HG02588 (cell line): ENCODE measurements at regions not wholly inside any gene's neighbourhood (a gene's known extent, or its start where the extent isn't known, plus 50 kb on each side); places are given as distances from the start of the nearest gene placed in this dataset.
"Not testable (repeated sequence)": the region's sequence is repeated elsewhere in the genome, so short reads cannot be mapped to it uniquely, and the experiment has no call there.

Experiments
- ATAC-seq: cut with Tn5 transposase; IDR thresholded peaks from one replicate; pipeline ENCODE4 v1.9.1; 2021; ENCODE audit warnings: mild to moderate bottlenecking, moderate library complexity; ENCODE audit not compliant: unreplicated experiment

DNA sequence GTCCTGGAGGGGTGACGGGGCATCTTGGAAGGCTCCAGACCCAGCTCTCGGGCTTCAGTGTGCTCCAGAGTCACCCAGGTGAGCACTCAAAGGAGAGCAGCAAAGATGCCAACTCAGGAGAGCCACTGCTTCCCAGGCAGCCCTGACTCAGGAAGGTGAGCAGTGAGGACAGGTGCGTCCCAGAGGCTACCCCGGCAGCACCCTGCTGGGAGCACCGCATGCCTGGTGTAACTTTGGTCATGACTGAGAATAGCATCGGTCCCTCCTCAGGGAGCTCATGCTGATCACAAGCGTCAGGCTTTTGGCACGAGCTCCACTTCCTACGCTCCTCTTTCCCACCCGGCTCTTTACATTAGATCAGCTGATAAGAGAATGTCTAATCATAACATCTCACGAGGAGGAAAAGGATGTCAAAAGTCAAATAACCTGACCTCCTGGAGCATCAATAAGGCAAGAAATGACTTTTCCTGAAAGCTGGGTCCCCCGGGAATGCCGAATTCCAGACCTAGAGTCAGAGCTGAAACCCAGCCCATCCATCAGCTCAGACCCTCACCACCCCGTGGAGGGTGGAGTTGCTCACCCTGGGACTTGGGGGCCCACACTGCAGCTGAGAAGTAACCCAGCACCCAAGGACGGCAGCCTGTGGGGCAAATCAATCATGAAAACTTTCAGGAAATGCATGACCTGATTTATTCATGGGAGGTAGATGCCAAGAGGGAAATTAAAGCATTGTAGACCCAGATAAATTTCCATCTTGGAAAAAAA, 248.8 kb downstream of the ACKR3 start:
- no peak for ATAC-seq

DNA sequence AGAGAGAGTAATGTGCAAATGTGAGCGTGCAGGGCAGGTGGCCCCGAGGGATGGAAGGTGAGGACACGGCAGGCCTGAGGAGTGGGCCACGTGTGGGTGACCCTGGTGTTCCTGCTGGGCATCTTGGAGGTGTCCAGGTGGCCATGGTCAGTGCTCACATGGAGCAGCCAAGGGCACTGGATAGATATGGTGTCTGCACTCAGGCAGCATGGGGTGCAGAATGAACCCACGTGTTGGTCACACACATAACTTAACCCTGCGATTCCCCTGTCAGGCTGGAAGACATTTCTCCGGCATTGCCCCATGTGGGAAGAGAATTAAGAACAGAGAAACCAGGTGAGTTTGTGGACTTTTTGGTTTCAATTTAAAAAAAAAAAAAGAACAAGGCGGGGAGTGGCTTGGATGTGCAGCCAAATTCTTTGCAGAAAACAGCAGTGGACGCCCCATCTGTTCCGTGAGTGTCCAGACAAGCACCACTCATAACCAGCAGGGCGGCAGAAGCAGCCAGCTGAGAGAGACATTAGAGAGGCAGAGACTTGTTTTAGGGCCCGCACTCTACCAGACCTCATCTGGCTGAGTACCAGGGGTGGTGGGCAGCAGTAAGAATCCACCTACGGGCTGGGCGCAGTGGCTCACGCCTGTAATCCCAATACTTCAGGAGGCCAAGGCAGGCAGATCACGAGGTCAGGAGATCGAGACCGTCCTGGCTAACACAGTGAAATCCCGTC, 249.8 kb downstream of the ACKR3 start:
- ATAC-seq: no peak

DNA sequence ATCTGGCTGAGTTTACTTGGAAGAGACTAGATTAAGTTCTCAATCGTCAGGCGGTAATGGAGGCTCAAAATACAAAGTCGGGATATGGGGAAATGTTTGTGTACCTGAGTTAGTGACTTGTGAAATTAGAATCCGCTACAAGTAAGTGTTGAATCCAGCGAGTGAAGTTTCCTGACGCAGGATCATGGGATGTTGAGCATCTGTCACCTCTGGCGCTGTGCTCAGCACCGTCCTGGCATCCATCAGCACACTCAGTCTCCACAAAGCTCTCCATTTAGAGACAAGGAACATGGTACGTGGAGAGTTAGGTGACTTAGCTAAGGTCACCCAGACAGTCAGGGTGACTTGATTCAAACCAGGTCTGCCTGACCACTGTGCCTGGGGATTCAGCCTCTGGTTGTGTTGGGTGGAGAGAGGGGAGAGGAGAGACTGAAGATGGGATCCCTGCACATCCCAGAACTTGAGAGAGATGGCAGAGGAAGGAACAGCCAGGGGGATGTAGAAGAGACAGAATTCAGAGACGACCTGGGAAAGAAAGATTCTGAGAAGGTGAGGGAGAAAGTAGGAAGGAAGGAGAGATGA, 251.2 kb downstream of the ACKR3 start:
- no peak for ATAC-seq

DNA sequence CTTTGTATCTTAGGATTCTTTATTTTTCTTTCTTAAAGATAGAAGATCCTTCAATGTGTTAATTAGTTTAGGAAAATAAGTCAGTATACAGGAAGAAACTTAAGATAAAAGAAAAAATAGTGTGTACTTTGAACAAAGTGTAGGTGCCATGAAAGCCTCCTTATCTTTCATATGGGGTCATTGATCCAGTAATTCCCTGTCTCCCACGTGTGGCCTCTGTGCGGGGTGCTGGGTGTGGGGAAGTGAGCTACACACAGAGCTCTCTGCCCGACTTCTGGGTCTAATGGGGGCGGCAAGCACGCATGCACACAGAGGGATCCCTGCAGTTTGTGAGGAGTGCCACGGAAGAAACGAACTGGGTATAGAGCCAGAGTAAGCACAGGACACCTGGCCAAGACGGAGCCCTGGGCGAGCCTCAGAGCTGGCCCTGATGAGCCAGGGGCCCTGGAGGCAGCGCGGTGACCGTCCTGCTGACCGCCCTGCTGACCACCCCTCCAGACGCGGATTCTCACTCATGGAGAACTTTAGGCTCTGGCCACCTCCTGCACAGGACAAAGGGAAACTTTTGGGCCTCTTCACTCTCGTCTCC, 253.5 kb downstream of the ACKR3 start:
- ATAC-seq: no peak

DNA sequence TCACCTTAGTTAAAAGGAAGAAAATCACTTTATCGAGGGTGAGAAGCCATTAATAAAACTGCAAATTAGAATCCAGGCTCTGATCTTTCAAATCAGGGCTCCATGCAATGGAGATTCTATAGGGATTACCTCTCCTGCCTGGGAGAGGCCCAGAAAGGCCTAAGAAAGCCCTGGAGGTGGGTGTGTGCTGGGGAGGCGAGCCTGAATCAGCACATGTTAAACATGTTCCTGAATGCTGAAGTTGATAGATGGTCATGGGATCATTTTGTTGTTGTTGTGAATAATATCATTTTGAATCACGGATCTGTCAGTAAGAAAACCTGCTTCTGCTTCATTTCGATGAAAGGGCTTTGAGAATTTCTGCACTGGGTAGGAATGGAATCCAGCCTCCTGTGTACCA, 254.3 kb downstream of the ACKR3 start:
- ATAC-seq: no peak

DNA sequence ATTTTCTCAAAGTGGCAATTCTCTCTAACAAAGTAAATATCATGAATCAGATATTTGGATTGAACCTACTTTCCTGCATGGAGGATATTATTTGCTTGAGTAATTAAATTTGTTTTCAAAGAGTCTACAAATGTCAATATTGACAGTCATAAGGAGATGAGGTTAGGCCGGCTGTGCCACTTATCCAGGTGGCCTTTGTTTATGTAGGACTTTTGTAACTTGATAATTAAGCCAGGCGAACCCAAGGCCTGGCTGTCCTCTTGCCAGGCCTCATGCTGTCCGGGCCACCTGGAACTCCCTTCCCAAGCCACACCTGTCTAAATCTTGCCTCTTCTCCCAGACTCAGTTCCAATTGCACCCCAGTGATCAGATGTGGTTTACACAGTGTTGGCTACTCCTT, 255.2 kb downstream of the ACKR3 start:
- ATAC-seq: no peak

DNA sequence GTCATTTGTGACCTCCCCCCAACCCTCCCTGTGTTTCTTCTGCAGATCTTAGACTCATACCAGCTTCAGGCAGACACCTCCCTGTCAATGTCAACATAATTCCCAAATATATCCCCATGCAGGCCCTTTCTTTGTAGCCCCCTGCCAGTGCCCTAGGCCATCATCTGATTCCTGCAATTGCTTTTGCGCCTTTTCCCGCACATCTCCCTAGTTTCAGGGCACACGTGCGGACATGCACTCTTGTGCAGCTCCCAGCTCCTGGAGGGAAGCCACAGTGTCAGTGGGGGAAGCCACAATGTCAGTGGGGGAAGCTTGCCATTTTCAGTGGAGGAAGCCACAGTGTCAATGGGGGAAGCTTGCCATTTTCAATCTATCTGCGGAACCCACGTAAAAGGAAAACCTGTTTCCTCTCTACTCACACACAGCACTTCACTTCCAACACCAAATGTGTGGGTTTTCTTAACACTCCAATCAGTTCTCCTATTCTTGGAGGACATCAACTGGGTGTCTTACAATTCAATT, 256.4 kb downstream of the ACKR3 start:
- ATAC-seq: no peak

DNA sequence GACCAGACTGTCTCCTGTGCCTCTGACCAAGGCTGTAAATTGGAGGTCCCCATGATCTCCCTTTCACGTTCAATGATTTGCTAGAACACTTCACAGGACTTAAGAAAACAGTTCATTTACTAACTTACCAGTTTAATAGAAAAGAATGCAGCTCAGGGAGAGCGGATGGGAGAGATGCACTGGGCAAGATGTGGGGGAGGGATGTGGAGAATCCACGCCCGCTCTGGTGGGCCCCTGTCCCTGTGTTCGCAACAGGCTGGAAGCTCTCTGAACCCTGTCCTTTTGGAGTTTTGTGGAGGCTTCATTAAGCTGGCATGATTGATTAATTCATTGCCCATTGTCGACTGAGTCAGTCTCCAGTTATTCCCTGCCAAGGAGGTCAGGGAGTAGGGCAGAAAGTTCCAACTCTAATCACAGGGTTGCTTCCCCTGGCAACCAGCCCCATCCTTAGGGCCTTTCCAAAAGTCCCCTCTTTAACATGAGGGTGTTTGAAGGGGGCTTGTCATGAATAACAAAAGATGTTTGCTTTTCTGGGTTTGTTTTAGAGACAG, 257.1 kb downstream of the ACKR3 start:
- no peak for ATAC-seq

DNA sequence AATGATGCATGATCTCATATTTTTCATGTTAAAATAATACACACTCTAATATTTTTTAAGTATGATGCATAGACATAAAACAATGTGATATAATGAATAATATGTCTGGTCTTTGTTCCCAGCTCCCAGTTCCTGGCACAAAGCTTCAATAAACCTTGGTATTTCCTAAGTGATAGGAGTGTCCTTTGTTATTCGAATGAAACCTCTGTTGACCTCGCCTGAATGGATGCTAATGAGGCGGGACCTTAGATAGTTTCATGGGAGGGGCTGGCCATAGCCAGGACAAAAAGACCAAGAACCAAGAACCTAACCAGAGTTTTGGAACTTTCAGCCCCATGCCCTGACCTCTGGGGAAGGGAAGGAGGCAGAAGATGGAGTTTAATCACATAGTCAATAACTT, 257.7 kb upstream of the COPS8 start:
- no peak for ATAC-seq

DNA sequence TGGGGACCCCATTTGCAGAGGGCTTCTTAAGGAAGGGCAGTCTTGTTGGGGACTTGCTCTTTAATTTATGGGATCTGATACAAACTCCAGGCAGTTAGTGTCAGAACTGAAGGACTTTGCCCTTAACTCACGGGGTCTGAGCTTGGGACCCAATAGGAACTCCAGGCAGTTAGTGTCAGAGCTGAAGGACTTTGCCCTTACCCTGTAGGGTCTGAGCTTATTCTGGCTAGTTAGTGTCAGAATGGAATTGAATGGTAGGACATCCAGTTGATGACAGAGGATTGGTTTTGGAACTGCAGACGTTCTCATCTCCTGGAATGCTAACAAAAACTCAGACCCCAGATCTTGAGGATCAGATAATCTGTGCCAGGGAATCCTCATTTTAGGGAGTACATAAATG, 256.9 kb upstream of the COPS8 start:
- ATAC-seq: no peak

DNA sequence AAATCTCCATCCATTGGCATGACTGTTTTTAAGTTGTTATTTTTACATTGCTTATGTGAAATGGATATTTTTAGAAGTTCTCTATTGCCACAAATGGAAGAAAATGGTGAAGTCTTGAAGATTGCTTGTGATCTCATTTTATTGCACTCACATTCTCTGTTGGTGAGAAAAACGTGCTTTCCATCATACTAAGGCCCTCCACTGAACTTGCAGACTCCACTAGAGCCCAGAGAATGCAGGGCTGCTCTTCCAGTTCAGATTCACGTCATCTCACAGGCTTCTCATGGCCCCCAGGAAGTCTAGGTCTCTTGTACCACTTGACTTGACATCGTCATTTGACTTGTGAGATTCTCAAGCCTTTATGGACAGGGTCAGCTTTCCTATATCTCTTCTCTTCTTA, 254.8 kb upstream of the COPS8 start:
- no peak for ATAC-seq

DNA sequence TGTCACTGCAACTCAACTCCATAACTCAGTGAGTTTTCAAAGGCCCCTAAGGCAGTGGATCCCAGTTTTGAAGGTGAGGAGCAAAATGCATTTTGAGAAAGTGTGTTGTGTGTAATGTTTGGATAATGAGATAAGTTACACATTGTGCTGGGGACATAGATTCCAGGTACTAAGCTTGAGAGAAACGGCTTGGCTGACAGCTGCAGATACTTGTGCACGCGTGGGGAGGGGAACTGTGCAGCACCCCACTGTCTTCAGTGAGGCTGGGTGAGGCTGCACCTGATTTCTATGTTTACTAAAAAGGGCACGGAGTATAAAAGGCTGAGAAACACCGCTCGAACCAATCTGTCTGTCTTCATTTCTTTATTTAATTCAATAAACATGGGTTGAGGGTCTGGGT, 254.0 kb upstream of the COPS8 start:
- ATAC-seq: no peak

DNA sequence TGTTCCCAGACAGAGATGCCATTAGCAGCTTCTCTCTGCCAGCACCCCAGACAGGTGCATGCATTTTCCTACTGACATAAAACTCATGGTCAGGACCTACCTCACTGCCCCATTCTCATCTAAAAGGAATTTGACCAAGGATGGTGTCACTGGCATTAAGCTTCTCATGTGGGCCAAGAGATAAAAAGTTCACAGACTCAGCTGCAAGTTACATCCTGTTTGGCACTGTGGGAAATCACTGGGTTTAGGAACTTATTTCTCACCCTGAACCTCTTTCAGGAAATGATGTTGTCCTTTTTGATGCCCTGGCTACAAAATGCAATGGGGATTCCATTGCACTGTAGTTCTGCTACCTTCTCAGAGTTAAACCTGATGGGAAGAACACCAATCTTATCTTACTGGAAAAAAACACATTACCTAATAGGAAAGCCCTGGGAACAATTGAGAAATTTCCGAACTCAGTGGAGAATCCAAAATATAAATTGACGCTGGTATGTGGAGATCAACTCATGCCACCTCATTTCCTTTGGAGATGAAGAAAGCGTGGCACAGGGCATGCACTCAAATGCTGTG, 252.1 kb upstream of the COPS8 start:
- no peak for ATAC-seq

DNA sequence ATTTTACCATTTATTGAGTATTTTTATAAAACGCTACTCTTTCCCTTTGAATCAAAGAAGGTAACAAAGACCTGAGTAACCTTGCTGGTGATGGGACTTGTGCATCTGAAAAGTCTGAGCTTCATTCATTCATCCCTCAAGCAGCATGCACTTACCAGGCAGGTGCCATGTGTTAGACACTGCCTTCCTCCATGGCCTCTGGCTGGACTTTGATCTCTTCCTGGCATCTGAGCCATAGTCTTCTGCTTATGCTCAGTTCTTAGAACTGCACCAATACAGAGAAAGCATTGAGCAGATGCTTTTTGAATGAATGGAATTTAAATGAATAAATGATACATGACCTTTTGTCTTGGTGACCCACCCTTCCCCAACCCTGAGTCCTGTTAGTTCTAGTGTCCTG, 251.4 kb upstream of the COPS8 start:
- ATAC-seq: no peak

DNA sequence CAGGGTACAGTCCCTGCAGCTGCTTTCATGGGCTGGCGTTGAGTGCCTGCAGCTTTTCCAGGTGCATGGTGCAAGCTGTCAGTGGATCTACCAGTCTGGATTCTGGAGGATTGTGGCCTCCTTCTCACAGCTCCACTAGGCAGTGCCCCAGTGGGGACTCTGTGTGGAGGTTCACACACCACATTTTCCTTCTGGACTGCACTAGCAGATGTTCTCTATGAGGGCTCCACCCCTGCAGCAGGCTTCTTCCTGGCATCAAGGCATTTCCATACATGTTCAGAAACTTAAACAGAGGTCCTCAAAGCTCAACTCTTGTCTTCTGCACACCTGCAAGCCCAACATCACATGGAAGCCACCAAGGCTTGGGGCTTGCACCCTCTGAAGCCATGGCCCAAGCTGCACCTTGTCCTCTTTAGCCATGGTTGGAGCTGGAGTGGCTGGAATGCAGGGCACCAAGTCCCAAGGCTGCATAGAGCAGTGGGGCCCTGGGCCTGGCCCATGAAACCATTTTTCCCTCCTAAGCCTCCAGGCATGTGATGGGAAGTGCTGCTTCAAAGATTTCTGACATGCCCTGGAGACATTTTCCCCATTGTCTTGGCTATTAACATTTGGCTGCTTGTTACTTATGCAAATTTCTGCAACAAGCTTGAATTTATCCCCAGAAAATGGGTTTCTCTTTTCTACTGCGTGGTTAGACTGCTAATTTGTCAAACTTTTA, 250.2 kb upstream of the COPS8 start:
- no peak for ATAC-seq

DNA sequence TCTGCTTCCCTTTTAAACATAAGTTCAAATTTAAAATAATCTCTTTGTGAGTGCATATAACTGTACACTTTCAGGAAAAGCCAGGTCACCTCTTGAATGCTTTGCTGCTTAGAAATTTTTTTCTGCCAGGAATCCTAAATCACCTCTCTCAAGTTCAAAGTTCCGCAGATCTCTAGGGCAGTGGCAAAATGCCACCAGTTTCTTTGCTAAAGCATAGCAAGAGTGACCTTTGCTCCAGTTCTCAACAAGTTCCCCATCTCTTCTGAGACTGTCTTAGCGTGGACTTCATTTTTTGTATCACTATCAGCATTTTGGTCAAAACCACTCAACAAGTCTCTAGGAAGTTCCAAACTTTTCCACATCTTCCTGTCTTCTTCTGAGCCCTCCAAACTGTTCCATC, 249.7 kb upstream of the COPS8 start:
- not testable (repeated sequence) for ATAC-seq

DNA sequence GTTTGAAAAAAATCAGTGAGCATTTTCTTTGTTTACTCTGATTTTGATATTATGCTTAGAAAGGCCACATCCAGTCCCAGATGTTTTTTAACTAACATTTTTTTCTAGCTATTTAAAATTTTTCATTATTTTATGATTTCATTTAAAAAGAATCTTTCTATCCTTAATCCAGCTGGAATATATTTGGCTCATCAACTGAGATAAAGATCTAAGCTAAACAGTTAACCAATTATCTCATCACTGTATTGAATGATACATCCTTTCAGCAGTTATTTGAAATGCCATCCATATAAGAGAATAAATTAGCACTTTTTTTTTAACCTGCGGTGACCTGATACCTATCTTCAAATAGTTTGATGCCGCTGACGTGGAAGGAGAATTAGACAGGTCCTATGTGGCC, 245.5 kb upstream of the COPS8 start:
- ATAC-seq: no peak

DNA sequence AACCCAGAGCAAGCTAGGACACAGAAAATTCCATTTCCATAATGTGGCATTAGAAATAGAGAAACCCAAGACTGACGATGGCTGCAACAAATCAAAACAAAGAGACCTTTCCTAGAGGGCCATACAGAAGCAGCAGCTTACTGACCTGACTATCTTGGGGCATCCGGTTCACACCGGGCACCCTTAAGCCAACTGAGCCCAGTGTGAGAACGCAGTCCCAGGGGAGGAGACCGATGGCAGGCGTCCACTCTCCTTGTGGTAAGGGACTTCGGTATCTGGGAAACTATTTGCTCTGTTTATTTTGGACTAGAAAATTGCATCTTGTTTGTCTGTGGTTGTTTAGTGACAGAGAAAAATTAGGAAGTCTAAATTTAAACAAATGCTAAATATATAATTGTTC, 244.8 kb upstream of the COPS8 start:
- no peak for ATAC-seq

DNA sequence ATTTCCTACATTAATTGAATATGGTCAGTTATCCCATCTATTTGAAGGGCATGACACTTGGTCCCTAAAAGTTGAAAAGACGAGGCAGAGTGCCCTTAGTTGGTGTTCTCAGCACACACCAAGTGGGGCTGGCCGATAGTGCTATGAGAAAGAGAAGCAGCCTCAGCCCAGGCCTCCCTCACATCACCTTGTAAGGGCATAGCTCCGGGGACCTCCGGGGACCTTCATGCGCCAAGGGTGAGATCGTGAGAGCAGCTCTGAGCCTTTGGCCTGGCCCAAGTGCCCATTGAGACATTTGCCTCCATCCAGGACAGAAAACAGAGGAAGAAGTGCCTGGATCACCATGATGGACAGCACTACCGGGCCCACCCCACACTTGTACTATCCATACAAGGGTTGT, 244.3 kb upstream of the COPS8 start:
- ATAC-seq: no peak
